Prostate gland (tissue), 2 donors: ENCODE measurements at regions not wholly inside any gene's neighbourhood (a gene's known extent, or its start where the extent isn't known, plus 50 kb on each side); places are given as distances from the start of the nearest gene placed in this dataset.

ENCODE experiments used
- DNase-seq: peaks from one replicate; pipeline ENCODE4 v3.0.0-alpha.2; 2019; ENCODE audit warnings: low spot score
- H3K27ac ChIP-seq, 2 donors: fragments of 200-600 bp; sonication (generic); 2 replicates each; pipeline ENCODE4 v1.5.1; 2017 to 2019
- H3K27me3 ChIP-seq: fragments of 200-600 bp; sonication (generic); replicated peaks from 2 replicates; pipeline ENCODE4 v1.5.1; 2019; ENCODE audit not compliant: insufficient read depth
- H3K36me3 ChIP-seq, 2 donors: fragments of 200-600 bp; sonication (generic); 1 replicate in 1 of 2; 2 replicates in 1 of 2; pipeline versions ENCODE4 v1.5.1 to v1.8.1; 2017 to 2019
- H3K4me1 ChIP-seq: fragments of 200-600 bp; sonication (generic); replicated peaks from 2 replicates; pipeline ENCODE4 v1.5.1; 2019
- H3K4me3 ChIP-seq, 2 donors: fragments of 200-600 bp; sonication (generic); 2 replicates each; pipeline ENCODE4 v1.5.1; 2017 to 2019
- H3K9me3 ChIP-seq: fragments of 200-600 bp; sonication (generic); 2 replicates; pipeline ENCODE4 v1.5.1; 2017
- CTCF ChIP-seq, 4 experiments: fragments of 200-600 bp in 2 of 4; fragments of 450-650 bp in 2 of 4; sonication (generic) in 2 of 4; IDR thresholded peaks; 1 replicate in 3 of 4; 2 replicates in 1 of 4; pipeline ENCODE4 v1.5.1; 2016 to 2019; ENCODE audit warnings: antibody characterized with exemption in 4 of 4, mild to moderate bottlenecking in 2 of 4, moderate library complexity in 2 of 4
- POLR2A ChIP-seq: fragments of 450-650 bp; IDR thresholded peaks from one replicate; pipeline ENCODE4 v1.6.1; 2016; ENCODE audit warnings: antibody characterized with exemption, mild to moderate bottlenecking
- POLR2AphosphoS5 ChIP-seq: sonication (generic); formaldehyde crosslinking; IDR thresholded peaks from one replicate; pipeline ENCODE4 v1.6.1; 2017; ENCODE audit warnings: antibody characterized with exemption
- WGBS: methylation state at CpG from one replicate; pipeline ENCODE4 v1.1.5; 2018; 5-methylcytosine and 5-hydroxymethylcytosine counted together
- intact Hi-C: fragments of 100-400 bp; cut with DNase I; formaldehyde crosslinking; loops from one replicate; pipeline ENCODE4 v1.14.2; 2022

GRCh38 chr4:155017426-155017825 lies 191.0 kb upstream of the NPY2R start:
- no peak overlapping the region for H3K27ac ChIP-seq
- no peaks in the 10 kb centered on the region for H3K36me3 ChIP-seq
- no peaks in the 10 kb centered on the region for H3K4me1 ChIP-seq
- intact Hi-C loops: no loop called here
- DNase-seq: no peak
- no peaks in the 10 kb centered on the region for H3K27me3 ChIP-seq
- TF ChIP-seq POLR2A: no peak
- TF ChIP-seq POLR2AphosphoS5: no peak
- TF ChIP-seq CTCF (IDR thresholded peaks at IDR 0.05): no peak
- no peak overlapping the region for H3K4me3 ChIP-seq
- H3K9me3 ChIP-seq: no peaks in the 10 kb centered on the region

GRCh38 chr4:155025762-155026457 lies 182.5 kb upstream of the NPY2R start:
- H3K27me3 ChIP-seq: no peaks in the 10 kb centered on the region
- no peaks in the 10 kb centered on the region for H3K36me3 ChIP-seq
- H3K4me1 ChIP-seq: no peaks in the 10 kb centered on the region
- 27% methylated on average over 10 of the region's 10 CpGs for WGBS
- H3K4me3 ChIP-seq: no peak overlapping the region
- no peaks in the 10 kb centered on the region for H3K9me3 ChIP-seq
- intact Hi-C loops: no loop called here
- TF ChIP-seq POLR2A (no peak), CTCF (IDR thresholded peaks at IDR 0.05) (peak in 2 of 4 experiments; percentile 24 to 36)
- no peak overlapping the region for H3K27ac ChIP-seq
- DNase-seq: peak; percentile 10

- Histone ChIP-seq H3K9me3 (no peaks in the 10 kb centered on the region), H3K27ac (no peak overlapping the region), H3K4me3 (no peak overlapping the region), H3K27me3 (no peaks in the 10 kb centered on the region), H3K4me1 (no peaks in the 10 kb centered on the region), H3K36me3 (no peaks in the 10 kb centered on the region)
- intact Hi-C loops: no loop called here
- no peak for DNase-seq
- whole genome bisulfite sequencing: 75% methylated on average over 6 of the region's 6 CpGs
- TF ChIP-seq POLR2AphosphoS5 (no peak), CTCF (IDR thresholded peaks at IDR 0.05) (no peak), POLR2A (no peak)
Observed at GRCh38 chr4:155026715-155027114, 181.7 kb upstream of the NPY2R start.

DNA sequence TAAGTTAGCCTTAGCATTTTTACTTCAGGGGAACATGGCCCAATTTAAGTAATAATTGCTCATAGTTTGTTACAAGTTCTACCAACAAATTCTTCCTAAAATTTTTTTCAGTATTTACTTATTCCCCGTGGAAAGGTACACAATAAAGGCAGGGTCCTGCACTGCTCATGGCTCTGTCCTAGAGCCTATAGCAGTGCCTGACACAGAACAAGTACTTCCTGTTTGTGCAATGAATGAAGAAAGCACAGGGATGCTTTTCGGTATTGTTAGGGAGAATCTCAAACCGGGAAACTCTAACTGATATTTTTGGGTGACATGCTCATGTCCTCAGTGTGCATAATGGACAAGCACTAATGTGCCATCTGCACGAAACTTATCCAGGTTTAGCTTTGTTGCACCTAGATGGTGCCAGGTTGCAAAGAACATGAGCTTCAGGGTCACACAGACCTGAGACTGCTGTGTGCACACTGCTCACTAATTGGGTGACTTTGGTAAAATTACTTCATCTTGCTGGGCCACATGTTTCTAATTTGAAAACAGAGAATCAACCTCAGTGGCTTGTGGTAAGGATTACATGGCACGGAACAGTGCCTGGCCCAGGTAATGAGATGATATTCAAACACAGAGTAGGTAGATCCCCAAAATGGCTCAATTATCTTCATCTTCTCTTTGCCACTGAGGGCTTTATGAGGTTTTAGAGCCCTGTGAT lies 175.8 kb upstream of the NPY2R start:
- no peaks in the 10 kb centered on the region for H3K9me3 ChIP-seq
- DNase-seq: no peak
- no peaks in the 10 kb centered on the region for H3K36me3 ChIP-seq
- H3K27me3 ChIP-seq: no peaks in the 10 kb centered on the region
- H3K4me1 ChIP-seq: no peaks in the 10 kb centered on the region
- H3K4me3 ChIP-seq: no peak overlapping the region
- intact Hi-C loops: no loop called here
- 78% methylated on average over 5 of the region's 5 CpGs for WGBS
- no peak for TF ChIP-seq CTCF (IDR thresholded peaks at IDR 0.05)
- TF ChIP-seq POLR2AphosphoS5: no peak
- no peak for TF ChIP-seq POLR2A
- no peak overlapping the region for H3K27ac ChIP-seq

DNA sequence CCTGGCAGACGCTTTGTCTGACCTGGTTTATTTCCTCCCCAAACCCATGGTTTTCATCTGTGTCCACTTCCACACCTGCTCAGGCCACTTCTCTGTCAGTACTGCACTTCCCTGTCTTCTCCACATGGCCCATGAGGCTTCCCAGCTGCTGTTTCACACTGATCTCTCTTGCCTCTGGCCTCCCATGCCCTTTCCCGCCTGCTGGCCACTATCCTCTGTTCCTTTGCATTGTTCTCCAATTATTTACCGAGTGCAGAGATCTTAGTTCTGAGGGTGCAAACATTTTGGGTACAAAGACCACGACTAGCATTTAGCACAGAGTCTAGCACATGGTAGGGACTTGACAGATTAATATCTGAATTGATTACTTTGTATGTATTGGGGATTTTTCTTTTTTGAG lies 174.8 kb upstream of the NPY2R start:
- Histone ChIP-seq H3K4me1 (no peaks in the 10 kb centered on the region), H3K27me3 (no peaks in the 10 kb centered on the region), H3K27ac (no peak overlapping the region), H3K36me3 (no peaks in the 10 kb centered on the region), H3K9me3 (no peaks in the 10 kb centered on the region), H3K4me3 (no peak overlapping the region)
- no peak for TF ChIP-seq CTCF (IDR thresholded peaks at IDR 0.05)
- TF ChIP-seq POLR2A: no peak
- no peak for TF ChIP-seq POLR2AphosphoS5
- intact Hi-C loops: no loop called here
- DNase-seq: no peak
- WGBS: 76% methylated on average over 4 of the region's 4 CpGs
